Activated CD4-positive, alpha-beta memory T cell treated with anti-CD3 and anti-CD28 coated beads for 36 hours (primary cell): ENCODE measurements at regions not wholly inside any gene's neighbourhood (a gene's known extent, or its start where the extent isn't known, plus 50 kb on each side); places are given as distances from the start of the nearest gene placed in this dataset.
"Not testable (repeated sequence)": the region's sequence is repeated elsewhere in the genome, so short reads cannot be mapped to it uniquely, and the experiment has no call there.

Experiments
- CTCF ChIA-PET: fragments of 350-600 bp; sonication (Branson Sonifier 250); formaldehyde crosslinking; loops from one replicate; lab custom pipeline; 2021; ENCODE audit warnings: antibody characterized with exemption, inconsistent platforms; lab: Charles Lee
- POLR2A ChIA-PET: fragments of 350-600 bp; sonication (Branson Sonifier 250); formaldehyde crosslinking; loops from one replicate; lab custom pipeline; 2021; ENCODE audit warnings: antibody characterized with exemption; lab: Charles Lee
- DNase-seq: peaks from one replicate; pipeline ENCODE4 v3.0.0-alpha.2; 2020
- H3K27ac Mint-ChIP-seq: one replicate; pipeline ENCODE4 v1.8.0; 2021; ENCODE audit warnings: mixed read lengths
- H3K27me3 Mint-ChIP-seq: one replicate; pipeline ENCODE4 v1.8.0; 2021; ENCODE audit warnings: mixed read lengths
- H3K36me3 Mint-ChIP-seq: one replicate; pipeline ENCODE4 v1.8.0; 2021; ENCODE audit warnings: mixed read lengths
- H3K4me1 Mint-ChIP-seq: one replicate; pipeline ENCODE4 v1.8.0; 2021; ENCODE audit warnings: low read depth, mixed read lengths
- H3K4me3 Mint-ChIP-seq: one replicate; pipeline ENCODE4 v1.8.0; 2021; ENCODE audit warnings: mild to moderate bottlenecking, mixed read lengths
- H3K9me3 Mint-ChIP-seq: one replicate; pipeline ENCODE4 v1.8.0; 2021; ENCODE audit warnings: mixed read lengths
- intact Hi-C: fragments of 100-400 bp; cut with micrococcal nuclease; formaldehyde crosslinking; loops from one replicate; pipeline ENCODE4 v1.15.1; 2023

DNA sequence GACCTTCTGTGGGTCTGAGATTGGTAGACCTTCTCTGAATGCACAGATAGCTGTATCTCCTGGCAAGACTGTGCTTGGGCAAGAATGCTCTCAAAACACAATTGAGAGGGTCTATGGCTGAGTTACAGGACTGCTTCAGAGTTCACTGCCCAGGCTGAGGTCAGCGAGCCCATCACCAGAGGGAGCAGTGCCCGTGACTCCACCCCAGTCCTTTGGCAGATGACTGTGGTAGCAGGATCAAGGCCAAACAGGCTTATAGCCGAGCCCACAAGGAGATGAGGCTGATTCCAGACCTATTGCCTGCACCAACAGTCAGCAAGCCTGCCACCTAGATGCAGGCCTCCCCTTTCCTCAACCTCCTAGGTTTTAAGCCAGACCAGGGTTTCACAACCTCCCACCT lies 89.4 kb downstream of the CHRFAM7A start:
- DNase-seq, POLR2A ChIA-PET, H3K9me3 Mint-ChIP-seq, H3K36me3 Mint-ChIP-seq, intact Hi-C loops, CTCF ChIA-PET, H3K4me1 Mint-ChIP-seq, H3K27me3 Mint-ChIP-seq, H3K27ac Mint-ChIP-seq, H3K4me3 Mint-ChIP-seq: not testable (repeated sequence)
